ENCODE measurements at regions not wholly inside any gene's neighbourhood (a gene's known extent, or its start where the extent isn't known, plus 50 kb on each side); places are given as distances from the start of the nearest gene placed in this dataset.

- no peaks in the 10 kb centered on the region for H3K79me2 ChIP-seq (ENCODE audit: control insufficient read depth, insufficient read depth, low read length)
- TF ChIP-seq CTCF (optimal IDR thresholded peaks at IDR 0.05 in 1 of 3, IDR thresholded peaks at IDR 0.05 in 1 of 3, conservative IDR thresholded peaks at IDR 0.05 in 1 of 3; ENCODE audit: extremely low read depth in 1 of 3, insufficient read depth in 2 of 3, low read length in 3 of 3) = no peak
- no peak for TF ChIP-seq EZH2 (IDR thresholded peaks at IDR 0.05; ENCODE audit: low read length)
- no peak for DNase-seq (ENCODE audit: low read depth, low spot score)
- dilution Hi-C loops (cut with MboI; ENCODE audit: extremely low pct_ligation_motif_present, low sequenced_read_pairs) = no loop called here
- H2AFZ ChIP-seq (ENCODE audit: control insufficient read depth, low read length) = no peak overlapping the region
- no peak overlapping the region for H3K4me3 ChIP-seq (ENCODE audit: control insufficient read depth in 2 of 3, extremely low read depth in 1 of 3, insufficient read depth in 2 of 3, low read depth in 1 of 3, low read length in 3 of 3)
- FAIRE-seq = no peak
- H3K9me3 ChIP-seq (ENCODE audit: control insufficient read depth, low read depth, low read length) = no peaks in the 10 kb centered on the region
- H4K20me1 ChIP-seq (ENCODE audit: control insufficient read depth, extremely low read depth, insufficient read depth, low read length) = no peaks in the 10 kb centered on the region
- no peaks in the 10 kb centered on the region for H3K36me3 ChIP-seq (ENCODE audit: control insufficient read depth in 2 of 2, extremely low read depth in 1 of 2, insufficient read depth in 2 of 2, low read length in 2 of 2)
- H3K27ac ChIP-seq (ENCODE audit: control insufficient read depth, insufficient read depth, low read length) = no peak overlapping the region
- H3K9me1 ChIP-seq (ENCODE audit: control insufficient read depth, extremely low read depth, insufficient read depth, low read length) = no peaks in the 10 kb centered on the region
- peaks cover 5% of the 10 kb centered on the region for H3K27me3 ChIP-seq (ENCODE audit: control insufficient read depth, extremely low read depth, insufficient read depth, low read length)
- H3K4me1 ChIP-seq (ENCODE audit: control insufficient read depth, extremely low read depth, insufficient read depth, low read length) = no peaks in the 10 kb centered on the region
- H3K9ac ChIP-seq (ENCODE audit: control insufficient read depth, extremely low read depth, insufficient read depth, low read length) = no peak overlapping the region
- H3K4me2 ChIP-seq (ENCODE audit: control insufficient read depth, extremely low read depth, insufficient read depth, low read depth, low read length) = no peak overlapping the region
Measured at GRCh38 chrX:46404774-46405173, 140.4 kb downstream of the ZNF674 start.

DNA sequence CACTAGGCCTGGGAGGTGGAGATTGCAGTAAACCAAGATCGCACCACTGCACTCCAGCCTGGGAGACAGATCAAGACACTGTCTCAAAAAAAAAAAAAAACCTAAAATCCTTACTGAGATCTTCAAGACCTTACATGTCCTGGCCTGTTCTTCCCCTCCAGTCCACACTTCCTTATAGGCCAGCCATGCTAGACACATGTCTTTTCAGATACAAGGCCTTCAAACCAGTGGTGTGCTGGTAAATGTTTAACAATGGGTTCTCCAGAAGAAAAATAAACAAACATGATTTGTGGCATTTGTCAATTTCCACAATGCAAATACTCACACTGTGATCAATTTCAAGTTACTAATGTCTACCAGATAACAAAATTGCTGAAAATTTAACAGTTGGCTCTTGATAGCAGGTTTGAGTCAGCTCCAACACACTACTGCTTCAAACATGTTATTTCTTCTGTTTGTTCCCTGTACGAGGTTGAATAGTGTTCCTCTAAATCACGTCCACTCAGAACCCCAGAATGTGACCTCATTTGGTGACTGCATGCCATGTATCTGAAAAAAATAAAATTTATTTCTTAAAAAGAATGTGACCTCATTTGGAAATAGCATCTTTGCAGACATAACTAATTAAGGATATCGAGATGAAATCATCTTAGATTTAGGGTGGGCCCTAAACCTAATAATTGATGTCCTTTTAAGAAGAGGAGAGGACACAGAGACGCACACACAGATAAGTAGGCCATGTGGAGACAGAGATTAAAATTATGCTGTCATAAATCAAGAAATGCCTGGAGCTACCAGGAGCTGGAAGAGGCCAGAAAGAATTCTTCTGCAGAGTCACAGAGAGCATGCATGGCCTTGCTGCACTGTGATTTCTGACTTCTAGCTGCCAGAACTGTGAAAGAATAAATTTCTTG lies 144.4 kb downstream of the ZNF674 start:
- H3K79me2 ChIP-seq (ENCODE audit: control insufficient read depth, insufficient read depth, low read length) = no peaks in the 10 kb centered on the region
- H3K9me3 ChIP-seq (ENCODE audit: control insufficient read depth, low read depth, low read length) = no peaks in the 10 kb centered on the region
- no peaks in the 10 kb centered on the region for H4K20me1 ChIP-seq (ENCODE audit: control insufficient read depth, extremely low read depth, insufficient read depth, low read length)
- no peak for TF ChIP-seq CTCF (optimal IDR thresholded peaks at IDR 0.05 in 1 of 3, IDR thresholded peaks at IDR 0.05 in 1 of 3, conservative IDR thresholded peaks at IDR 0.05 in 1 of 3; ENCODE audit: extremely low read depth in 1 of 3, insufficient read depth in 2 of 3, low read length in 3 of 3)
- TF ChIP-seq EZH2 (IDR thresholded peaks at IDR 0.05; ENCODE audit: low read length) = no peak
- DNase-seq (ENCODE audit: low read depth, low spot score) = no peak
- H3K36me3 ChIP-seq (ENCODE audit: control insufficient read depth in 2 of 2, extremely low read depth in 1 of 2, insufficient read depth in 2 of 2, low read length in 2 of 2) = no peaks in the 10 kb centered on the region
- H2AFZ ChIP-seq (ENCODE audit: control insufficient read depth, low read length) = no peak overlapping the region
- H3K4me2 ChIP-seq (ENCODE audit: control insufficient read depth, extremely low read depth, insufficient read depth, low read depth, low read length) = no peak overlapping the region
- H3K4me1 ChIP-seq (ENCODE audit: control insufficient read depth, extremely low read depth, insufficient read depth, low read length) = no peaks in the 10 kb centered on the region
- no peak overlapping the region for H3K9ac ChIP-seq (ENCODE audit: control insufficient read depth, extremely low read depth, insufficient read depth, low read length)
- no peak overlapping the region for H3K4me3 ChIP-seq (ENCODE audit: control insufficient read depth in 2 of 3, extremely low read depth in 1 of 3, insufficient read depth in 2 of 3, low read depth in 1 of 3, low read length in 3 of 3)
- no peaks in the 10 kb centered on the region for H3K9me1 ChIP-seq (ENCODE audit: control insufficient read depth, extremely low read depth, insufficient read depth, low read length)
- no peak for FAIRE-seq
- dilution Hi-C loops (cut with MboI; ENCODE audit: extremely low pct_ligation_motif_present, low sequenced_read_pairs) = no loop called here
- H3K27ac ChIP-seq (ENCODE audit: control insufficient read depth, insufficient read depth, low read length) = no peak overlapping the region
- peaks cover 5% of the 10 kb centered on the region for H3K27me3 ChIP-seq (ENCODE audit: control insufficient read depth, extremely low read depth, insufficient read depth, low read length)
